ENCODE measurements at regions not wholly inside any gene's neighbourhood (a gene's known extent, or its start where the extent isn't known, plus 50 kb on each side); places are given as distances from the start of the nearest gene placed in this dataset.

DNA sequence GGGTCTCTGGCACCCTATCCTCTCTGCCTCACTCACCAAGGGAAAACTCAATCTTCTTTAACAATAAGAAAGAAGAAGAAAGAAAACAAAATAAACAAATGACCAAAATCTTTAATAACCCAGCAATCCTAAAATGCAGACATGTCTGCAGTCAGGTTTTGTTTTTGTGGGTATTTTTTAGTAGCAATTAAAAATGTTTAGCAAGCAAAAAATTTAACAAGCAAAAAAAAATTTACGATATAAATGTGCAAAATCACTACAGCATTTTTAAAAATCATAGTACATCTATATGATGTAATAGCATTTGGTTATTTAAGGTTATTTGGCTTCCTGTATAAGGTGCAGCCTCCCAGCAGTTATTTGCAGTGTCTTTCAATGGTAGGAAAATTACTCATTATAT, 151.3 kb upstream of the MAP3K1 start:
- no peak for TF ChIP-seq CTCF (IDR thresholded peaks at IDR 0.05; ENCODE audit: control extremely low read depth, extremely low read depth, low read depth, missing control alignments)
- CTCF ChIA-PET, result interaction anchor here (1.7 kb wide), 1 partner anchor 10 kb away, joined by 6 read pairs; no protein-coding TSS in a partner anchor

GRCh38 chr5:56663523-56663922, 151.8 kb upstream of the MAP3K1 start:
- no peak for TF ChIP-seq CTCF (IDR thresholded peaks at IDR 0.05; ENCODE audit: control extremely low read depth, extremely low read depth, low read depth, missing control alignments)
- CTCF ChIA-PET, result interaction anchor here (1.1 to 1.7 kb wide), 2 partner anchors 9 to 75 kb away, joined by 3 to 6 read pairs; no protein-coding TSS in a partner anchor

More for the DNA sequence above, 151.3 kb upstream of the MAP3K1 start:
- DNase-seq (ENCODE audit: extremely low spot score), result no peak
- POLR2A ChIA-PET, result no interaction called here

DNA sequence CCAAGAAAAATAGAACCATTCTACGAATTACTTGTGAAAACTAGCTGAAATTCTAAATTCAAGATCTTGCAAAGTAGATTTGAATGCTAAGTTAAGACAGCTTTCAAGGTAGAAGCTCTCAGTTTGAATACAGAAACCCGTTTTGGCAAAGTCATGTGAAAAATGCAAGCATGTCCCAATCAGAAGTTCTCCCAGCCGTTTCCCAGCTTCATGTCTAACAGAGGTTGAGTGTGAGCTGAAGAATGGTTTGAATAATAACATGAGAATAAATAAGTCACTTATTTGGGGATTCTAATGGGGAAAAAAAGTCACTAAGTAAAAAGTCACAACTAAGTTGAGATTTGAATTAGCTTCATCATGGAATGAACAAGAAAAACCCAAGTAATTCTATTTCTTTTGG, 152.5 kb upstream of the MAP3K1 start:
- CTCF ChIA-PET, result interaction anchor here (1.1 kb wide), 1 partner anchor 74 kb away, joined by 3 read pairs; no protein-coding TSS in a partner anchor
- DNase-seq (ENCODE audit: extremely low spot score), result no peak
- TF ChIP-seq CTCF (IDR thresholded peaks at IDR 0.05; ENCODE audit: control extremely low read depth, extremely low read depth, low read depth, missing control alignments), result no peak
- POLR2A ChIA-PET, result no interaction called here

More at GRCh38 chr5:56663523-56663922, 151.8 kb upstream of the MAP3K1 start:
- POLR2A ChIA-PET, result no interaction called here
- DNase-seq (ENCODE audit: extremely low spot score), result no peak

DNA sequence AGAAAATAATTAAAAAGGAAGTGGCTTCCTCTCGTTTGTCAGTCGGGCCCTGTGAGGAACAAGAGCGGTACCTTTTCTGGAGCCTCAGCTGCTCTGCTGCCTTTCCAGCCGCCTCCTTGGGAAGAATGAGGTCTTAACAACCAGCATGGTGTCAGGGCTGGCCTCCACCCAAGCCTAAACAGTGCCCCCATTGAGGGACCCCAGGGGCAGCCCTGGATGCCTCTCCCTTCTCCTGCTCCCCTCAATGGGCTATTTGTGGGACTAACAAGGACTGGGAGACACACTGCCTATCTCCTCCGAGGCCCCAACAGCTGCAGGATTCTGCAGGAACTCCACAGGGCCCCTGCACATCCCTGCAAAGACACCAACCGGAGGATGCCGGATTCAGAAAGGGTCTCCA, 155.4 kb upstream of the MAP3K1 start:
- CTCF ChIA-PET, result no interaction called here
- DNase-seq (ENCODE audit: extremely low spot score), result no peak
- no peak for TF ChIP-seq CTCF (IDR thresholded peaks at IDR 0.05; ENCODE audit: control extremely low read depth, extremely low read depth, low read depth, missing control alignments)
- POLR2A ChIA-PET, result no interaction called here

DNA sequence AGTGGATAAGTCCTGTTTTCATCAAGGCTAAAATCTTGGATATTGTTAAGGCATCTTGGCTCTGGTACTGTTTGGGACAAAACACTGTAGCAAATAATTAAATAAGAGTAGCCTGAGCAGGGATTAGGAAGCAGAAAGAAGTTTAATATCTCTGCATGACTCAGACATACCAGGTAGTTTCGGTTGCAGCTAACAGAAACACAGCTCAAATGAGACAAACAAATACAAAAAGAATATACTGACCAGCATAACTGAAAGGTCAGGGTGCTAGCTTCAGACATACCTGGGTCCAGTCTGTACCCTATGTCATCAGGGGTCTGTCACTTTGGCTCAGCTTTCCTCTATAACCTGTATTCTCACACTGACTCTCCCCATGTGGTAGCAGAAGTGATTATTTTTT, 156.4 kb upstream of the MAP3K1 start:
- ChIA-PET POLR2A (no interaction called here), CTCF (interaction anchor here (0.8 to 1.0 kb wide), 2 partner anchors 9 to 15 kb away, joined by 3 read pairs; no protein-coding TSS in a partner anchor)
- no peak for TF ChIP-seq CTCF (IDR thresholded peaks at IDR 0.05; ENCODE audit: control extremely low read depth, extremely low read depth, low read depth, missing control alignments)
- no peak for DNase-seq (ENCODE audit: extremely low spot score)

DNA sequence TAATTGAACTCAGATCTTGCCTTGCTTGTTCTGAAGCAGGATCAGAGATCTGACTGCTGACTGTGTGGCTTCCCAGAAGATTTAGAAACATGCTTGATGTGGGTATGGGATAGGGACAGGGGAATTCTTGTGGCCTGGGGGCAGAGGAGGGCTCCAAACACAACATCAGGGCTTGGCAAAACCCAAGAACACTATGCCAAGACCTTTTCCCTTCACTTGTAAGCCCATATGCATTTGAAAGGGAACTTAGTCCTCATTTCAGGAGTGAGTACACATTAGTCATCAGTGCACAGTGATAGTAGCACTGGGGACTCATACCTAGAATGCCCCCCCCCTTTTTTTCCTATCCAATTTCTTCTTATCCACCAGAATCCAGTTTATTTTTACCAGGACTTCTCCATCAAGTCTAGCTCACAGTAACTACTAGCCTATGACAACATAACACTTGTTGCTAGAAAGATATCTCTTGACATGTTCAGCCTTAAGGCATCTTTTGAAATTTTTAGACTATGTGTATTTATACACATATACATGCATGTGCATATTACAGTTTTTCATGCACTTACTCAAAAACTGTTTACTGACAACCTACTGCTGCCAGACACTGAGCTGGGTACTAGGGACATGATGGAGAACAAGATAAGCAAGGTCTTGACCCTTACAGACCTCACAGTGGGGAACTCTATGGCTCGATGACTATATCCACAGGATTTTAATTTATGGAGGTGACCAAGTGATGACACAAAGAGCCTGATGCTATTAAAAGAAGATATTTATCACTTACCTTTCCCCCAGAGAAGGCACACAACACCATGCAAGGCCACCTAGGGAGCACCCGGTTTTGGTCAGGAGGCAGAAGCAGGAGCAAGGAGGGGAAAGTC, 158.3 kb upstream of the MAP3K1 start:
- DNase-seq (ENCODE audit: extremely low spot score), result no peak
- ChIA-PET CTCF (interaction anchor here (1.0 kb wide), 1 partner anchor 23 kb away, joined by 4 read pairs; no protein-coding TSS in a partner anchor), POLR2A (no interaction called here)
- no peak for TF ChIP-seq CTCF (IDR thresholded peaks at IDR 0.05; ENCODE audit: control extremely low read depth, extremely low read depth, low read depth, missing control alignments)

Data from GM10248 (cell line).